ENCODE measurements at regions not wholly inside any gene's neighbourhood (a gene's known extent, or its start where the extent isn't known, plus 50 kb on each side); places are given as distances from the start of the nearest gene placed in this dataset.

GRCh38 chr2:401019-401679 is 113.3 kb upstream of the ALKAL2 start:
- TF ChIP-seq EZH2phosphoT487 (IDR thresholded peaks at IDR 0.05) (no peak), EZH2 (IDR thresholded peaks at IDR 0.05) (no peak), CTCF (IDR thresholded peaks at IDR 0.05) (no peak)
- H3K36me3 Mint-ChIP-seq = no peaks in the 10 kb centered on the region
- H3K36me3 ChIP-seq = no peaks in the 10 kb centered on the region
- no peaks in the 10 kb centered on the region for H3F3A ChIP-seq (ENCODE audit: low read depth)
- peaks cover 13% of the 10 kb centered on the region for H3K4me1 Mint-ChIP-seq
- no peak overlapping the region for H2AFZ ChIP-seq (replicated peaks)
- no peaks in the 10 kb centered on the region for H3K9me3 ChIP-seq (ENCODE audit: low read depth)
- H3K4me2 ChIP-seq = no peak overlapping the region
- H3K4me3 ChIP-seq = no peak overlapping the region
- no peak overlapping the region for H3K4me3 Mint-ChIP-seq
- no peak overlapping the region for H3K9ac ChIP-seq
- H4K20me1 ChIP-seq (ENCODE audit: low read depth) = no peaks in the 10 kb centered on the region
- peak overlapping the region; percentile 66 for H3K27ac Mint-ChIP-seq
- H3K27ac ChIP-seq = no peak overlapping the region
- no peaks in the 10 kb centered on the region for H3K79me2 ChIP-seq (ENCODE audit: low read depth)
- no peaks in the 10 kb centered on the region for H3K27me3 ChIP-seq
- DNase-seq (ENCODE audit: low spot score) = no peak
- H3K27me3 Mint-ChIP-seq (ENCODE audit: insufficient read depth, low read depth) = peaks cover 12% of the 10 kb centered on the region
- no peaks in the 10 kb centered on the region for H3K4me1 ChIP-seq
- H3K9me3 Mint-ChIP-seq = peaks cover 16% of the 10 kb centered on the region

- H3K27ac ChIP-seq = no peak overlapping the region
- H3K79me2 ChIP-seq (ENCODE audit: low read depth) = no peaks in the 10 kb centered on the region
- H2AFZ ChIP-seq (replicated peaks) = no peak overlapping the region
- no peaks in the 10 kb centered on the region for H3F3A ChIP-seq (ENCODE audit: low read depth)
- H3K36me3 ChIP-seq = no peaks in the 10 kb centered on the region
- no peak overlapping the region for H3K4me3 ChIP-seq
- H3K4me1 Mint-ChIP-seq = peaks cover 44% of the 10 kb centered on the region
- DNase-seq (ENCODE audit: low spot score) = no peak
- H3K4me1 ChIP-seq = peaks cover 5% of the 10 kb centered on the region
- H3K27ac Mint-ChIP-seq = no peak overlapping the region
- peaks cover 18% of the 10 kb centered on the region for H3K9me3 Mint-ChIP-seq
- no peak overlapping the region for H3K4me2 ChIP-seq
- no peak overlapping the region for H3K9ac ChIP-seq
- H3K27me3 Mint-ChIP-seq (ENCODE audit: insufficient read depth, low read depth) = peaks cover 11% of the 10 kb centered on the region
- H4K20me1 ChIP-seq (ENCODE audit: low read depth) = no peaks in the 10 kb centered on the region
- no peaks in the 10 kb centered on the region for H3K9me3 ChIP-seq (ENCODE audit: low read depth)
- TF ChIP-seq CTCF (IDR thresholded peaks at IDR 0.05) (no peak), EZH2phosphoT487 (IDR thresholded peaks at IDR 0.05) (no peak), EZH2 (IDR thresholded peaks at IDR 0.05) (no peak)
- H3K36me3 Mint-ChIP-seq = no peaks in the 10 kb centered on the region
- H3K4me3 Mint-ChIP-seq = no peak overlapping the region
- no peaks in the 10 kb centered on the region for H3K27me3 ChIP-seq
Measured at GRCh38 chr2:397926-398325, 110.0 kb upstream of the ALKAL2 start.

- Histone ChIP-seq H3K79me2 (ENCODE audit: low read depth) (no peaks in the 10 kb centered on the region), H3K9me3 (ENCODE audit: low read depth) (no peaks in the 10 kb centered on the region), H3K4me3 (no peak overlapping the region), H3K36me3 (no peaks in the 10 kb centered on the region), H4K20me1 (ENCODE audit: low read depth) (no peaks in the 10 kb centered on the region), H3K4me2 (no peak overlapping the region), H3F3A (ENCODE audit: low read depth) (no peaks in the 10 kb centered on the region), H3K4me1 (peaks cover 5% of the 10 kb centered on the region), H3K9ac (no peak overlapping the region), H3K27ac (no peak overlapping the region), H2AFZ (replicated peaks) (no peak overlapping the region), H3K27me3 (no peaks in the 10 kb centered on the region)
- no peak for DNase-seq (ENCODE audit: low spot score)
- Mint-ChIP-seq H3K27me3 (ENCODE audit: insufficient read depth, low read depth) (peaks cover 10% of the 10 kb centered on the region), H3K36me3 (no peaks in the 10 kb centered on the region), H3K4me1 (peaks cover 46% of the 10 kb centered on the region), H3K9me3 (peaks cover 21% of the 10 kb centered on the region), H3K27ac (no peak overlapping the region), H3K4me3 (no peak overlapping the region)
- TF ChIP-seq CTCF (IDR thresholded peaks at IDR 0.05) (no peak), EZH2phosphoT487 (IDR thresholded peaks at IDR 0.05) (no peak), EZH2 (IDR thresholded peaks at IDR 0.05) (no peak)
Measured at GRCh38 chr2:397521-397920, 109.6 kb upstream of the ALKAL2 start.
